NCI-H1694 treated with DMSO at 0.1 percent for 48 hours (cell line): ENCODE measurements at regions not wholly inside any gene's neighbourhood (a gene's known extent, or its start where the extent isn't known, plus 50 kb on each side); places are given as distances from the start of the nearest gene placed in this dataset.
"Not testable (repeated sequence)": the region's sequence is repeated elsewhere in the genome, so short reads cannot be mapped to it uniquely, and the experiment has no call there.

Experiments
- DNase-seq: peaks from one replicate; lab custom pipeline; 2025; lab: John Stamatoyannopoulos, UW

DNA sequence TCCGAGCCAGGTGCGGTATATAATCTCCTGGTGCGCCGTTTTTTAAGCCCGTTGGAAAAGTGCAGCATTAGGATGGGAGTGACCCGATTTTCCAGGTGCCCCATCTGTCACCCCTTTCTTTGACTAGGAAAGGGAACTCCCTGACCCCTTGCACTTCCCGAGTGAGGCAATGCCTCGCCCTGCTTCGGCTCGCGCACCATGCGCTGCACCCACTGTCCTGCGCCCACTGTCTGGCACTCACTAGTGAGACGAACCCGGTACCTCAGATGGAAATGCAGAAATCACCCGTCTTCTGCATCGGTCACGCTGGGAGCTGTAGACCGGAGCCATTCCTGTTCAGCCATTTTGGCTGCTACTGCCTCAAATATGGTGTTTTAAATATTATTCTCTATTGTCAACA lies 198.0 kb downstream of the MEIS1 start:
- not testable (repeated sequence) for DNase-seq

DNA sequence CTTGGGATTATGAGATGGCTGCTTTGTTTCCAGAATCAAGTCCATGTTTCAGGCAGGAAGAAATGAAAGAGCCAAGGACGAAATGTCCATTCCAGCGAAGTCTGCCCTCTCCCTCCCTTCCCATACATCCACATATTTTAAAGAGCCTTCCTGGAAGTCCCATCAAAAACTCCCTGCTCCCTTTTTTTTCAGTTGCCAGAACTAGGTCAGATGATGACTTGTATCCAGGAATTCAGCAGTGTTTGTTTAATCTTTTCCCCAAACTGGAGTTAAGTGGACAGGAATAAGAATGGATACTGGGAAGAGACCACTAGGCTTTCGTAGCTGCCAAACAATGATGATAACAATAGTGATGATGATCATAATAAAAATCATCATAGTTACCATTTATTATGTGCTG lies 198.7 kb downstream of the MEIS1 start:
- DNase-seq = no peak

DNA sequence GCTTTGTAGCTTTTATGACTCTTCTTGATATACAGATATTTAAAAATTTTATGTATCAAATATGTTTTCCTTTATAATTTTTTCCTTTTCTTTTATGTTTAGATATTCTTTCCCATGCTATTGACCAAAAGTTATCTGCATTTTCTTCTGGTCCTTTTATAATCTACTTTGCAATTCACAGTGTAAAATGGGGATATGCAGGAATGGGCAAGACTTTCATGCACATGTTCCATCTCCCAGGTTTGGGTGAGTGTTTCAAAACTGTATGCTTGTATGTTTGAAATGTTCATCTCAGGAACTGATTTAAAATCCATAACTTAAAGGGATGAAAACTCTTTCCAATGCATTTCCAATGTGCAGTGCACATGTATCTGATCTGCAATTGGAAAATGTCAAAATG lies 199.9 kb downstream of the MEIS1 start:
- no peak for DNase-seq

DNA sequence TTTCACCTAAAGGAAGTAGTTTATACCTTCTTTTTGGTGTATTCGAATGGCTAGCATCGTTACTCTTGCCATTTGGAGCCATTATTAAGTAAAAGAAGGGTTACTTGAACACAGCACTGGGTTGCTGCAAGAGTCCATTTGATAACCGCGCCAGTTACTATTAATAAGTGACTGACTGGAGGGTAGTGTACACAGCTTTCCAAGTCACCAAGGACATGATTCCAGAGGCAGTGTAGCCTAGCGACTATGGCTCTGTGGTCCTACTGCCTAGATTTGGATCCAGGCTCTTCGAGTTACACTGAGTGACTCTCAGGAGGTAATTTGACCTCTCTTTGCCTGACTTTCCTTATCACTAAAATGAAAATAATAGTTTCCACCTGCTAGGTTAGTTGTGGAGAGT lies 206.8 kb downstream of the MEIS1 start:
- no peak for DNase-seq

DNA sequence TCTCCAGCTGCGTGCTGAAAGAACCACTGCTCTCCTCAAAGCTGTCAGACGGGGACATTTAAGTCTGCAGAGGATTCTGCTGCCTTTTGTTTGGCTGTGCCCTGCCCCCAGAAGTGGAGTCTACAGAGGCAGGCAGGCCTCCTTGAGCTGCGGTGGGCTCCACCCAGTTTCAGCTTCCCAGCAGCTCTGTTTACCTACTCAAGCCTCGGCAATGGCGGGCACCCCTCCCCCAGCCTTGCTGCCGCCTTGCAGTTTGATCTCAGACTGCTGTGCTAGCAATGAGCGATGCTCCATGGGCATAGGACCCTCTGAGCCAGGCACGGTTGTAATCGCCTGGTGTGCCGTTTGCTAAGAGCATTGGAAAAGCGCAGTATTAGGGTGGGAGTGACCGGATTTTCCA lies 213.2 kb downstream of the MEIS1 start:
- DNase-seq = not testable (repeated sequence)

DNA sequence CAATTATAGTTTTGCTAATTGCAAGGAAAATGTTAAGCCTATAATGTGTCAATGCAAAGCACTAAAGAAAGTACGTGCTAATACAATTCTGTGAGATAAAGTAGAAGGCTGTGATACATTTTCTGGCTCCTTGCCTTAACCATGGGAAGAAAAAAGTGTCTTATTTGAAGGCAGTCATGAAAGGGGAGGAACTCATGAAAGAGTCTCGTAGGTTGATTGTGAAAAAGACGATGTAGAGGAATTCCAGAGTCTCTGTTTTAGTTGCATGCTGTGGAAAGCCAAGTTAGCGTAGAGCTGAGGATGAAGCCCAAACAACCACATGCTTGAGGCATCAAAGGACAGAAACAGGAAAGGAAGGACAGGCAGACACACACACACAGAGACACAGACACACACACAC lies 214.1 kb downstream of the MEIS1 start:
- DNase-seq = no peak

DNA sequence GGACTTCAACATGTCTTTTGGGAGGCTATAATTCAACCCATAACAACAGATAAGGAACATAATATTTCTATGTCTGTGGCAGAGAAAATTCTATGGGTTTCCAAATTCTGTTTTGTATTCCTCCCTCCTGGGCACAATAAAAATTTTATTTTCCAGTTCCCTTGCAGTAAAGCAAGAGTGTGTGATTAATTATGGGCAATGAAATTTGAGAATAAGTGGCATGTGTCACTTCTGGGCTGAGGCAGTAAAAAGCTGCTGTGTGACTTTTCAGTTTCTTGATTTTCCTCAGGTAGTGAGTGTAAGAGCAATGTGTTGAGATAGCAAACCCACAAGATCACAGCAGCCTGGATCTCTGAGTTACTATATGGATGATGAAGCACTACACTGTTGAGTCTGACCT lies 216.4 kb downstream of the MEIS1 start:
- no peak for DNase-seq

DNA sequence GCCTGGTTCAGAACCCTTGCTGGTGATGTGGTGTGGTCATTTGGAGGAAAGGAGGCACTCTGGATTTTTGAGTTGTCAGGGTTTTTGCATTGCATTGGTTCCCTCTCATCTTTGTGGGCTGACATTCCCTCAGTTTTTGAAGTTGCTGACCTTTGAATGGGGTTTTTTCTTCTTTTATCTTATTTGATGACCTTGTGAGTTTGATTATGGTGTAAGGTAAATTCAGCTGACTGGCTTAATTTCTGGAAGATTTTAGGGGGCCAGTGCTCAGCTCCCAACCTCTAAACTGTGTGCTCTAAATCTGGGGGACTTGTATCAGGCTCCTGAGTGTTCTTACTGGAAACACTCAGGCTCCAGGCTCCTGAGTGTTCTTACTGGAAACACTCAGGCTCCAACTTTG lies 225.9 kb downstream of the MEIS1 start:
- DNase-seq = no peak

DNA sequence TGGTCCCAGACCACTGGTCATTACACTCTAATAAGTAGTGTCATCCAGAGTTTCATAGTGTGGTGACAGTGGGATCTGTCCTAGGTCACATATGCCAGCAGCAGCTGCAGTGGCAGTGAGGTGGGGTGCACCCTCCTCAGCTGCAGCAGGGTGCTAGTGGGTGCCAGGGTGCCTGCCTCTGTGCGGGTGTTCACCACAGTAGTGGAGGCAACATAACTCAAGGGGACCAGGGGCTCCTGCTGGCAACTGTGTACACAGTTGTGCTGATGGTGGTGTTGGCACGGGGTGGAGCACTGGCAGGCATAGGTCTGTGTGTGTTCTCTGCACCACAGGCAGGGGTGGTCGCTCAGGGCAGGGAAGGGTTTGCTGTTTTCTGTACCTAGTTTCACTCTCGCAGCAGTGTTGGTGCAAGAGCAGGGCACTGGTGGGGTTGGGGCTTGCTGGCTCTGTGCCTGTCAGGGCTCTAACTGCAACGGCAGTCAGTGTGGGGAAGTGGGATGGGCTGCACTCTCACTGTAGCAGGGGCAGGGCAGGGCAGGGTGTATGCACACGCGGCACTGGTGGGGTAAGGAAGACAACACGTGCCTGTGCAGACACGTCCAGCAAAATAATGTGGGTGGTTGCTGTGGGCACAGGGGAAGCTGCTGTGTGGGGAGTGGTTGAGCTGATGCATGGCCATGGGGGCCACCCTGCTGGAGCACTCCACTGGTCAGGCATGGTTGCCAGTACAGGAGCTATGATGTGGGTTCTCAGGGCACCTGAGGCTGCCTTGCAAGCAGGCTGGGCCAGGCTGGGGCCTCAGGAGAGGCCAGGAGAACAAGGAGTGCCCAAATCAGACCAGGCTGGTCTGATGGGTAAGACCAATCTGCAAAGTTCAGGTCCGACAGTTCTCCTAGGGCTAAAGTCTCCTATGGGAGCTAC lies 226.6 kb downstream of the MEIS1 start:
- DNase-seq = no peak

DNA sequence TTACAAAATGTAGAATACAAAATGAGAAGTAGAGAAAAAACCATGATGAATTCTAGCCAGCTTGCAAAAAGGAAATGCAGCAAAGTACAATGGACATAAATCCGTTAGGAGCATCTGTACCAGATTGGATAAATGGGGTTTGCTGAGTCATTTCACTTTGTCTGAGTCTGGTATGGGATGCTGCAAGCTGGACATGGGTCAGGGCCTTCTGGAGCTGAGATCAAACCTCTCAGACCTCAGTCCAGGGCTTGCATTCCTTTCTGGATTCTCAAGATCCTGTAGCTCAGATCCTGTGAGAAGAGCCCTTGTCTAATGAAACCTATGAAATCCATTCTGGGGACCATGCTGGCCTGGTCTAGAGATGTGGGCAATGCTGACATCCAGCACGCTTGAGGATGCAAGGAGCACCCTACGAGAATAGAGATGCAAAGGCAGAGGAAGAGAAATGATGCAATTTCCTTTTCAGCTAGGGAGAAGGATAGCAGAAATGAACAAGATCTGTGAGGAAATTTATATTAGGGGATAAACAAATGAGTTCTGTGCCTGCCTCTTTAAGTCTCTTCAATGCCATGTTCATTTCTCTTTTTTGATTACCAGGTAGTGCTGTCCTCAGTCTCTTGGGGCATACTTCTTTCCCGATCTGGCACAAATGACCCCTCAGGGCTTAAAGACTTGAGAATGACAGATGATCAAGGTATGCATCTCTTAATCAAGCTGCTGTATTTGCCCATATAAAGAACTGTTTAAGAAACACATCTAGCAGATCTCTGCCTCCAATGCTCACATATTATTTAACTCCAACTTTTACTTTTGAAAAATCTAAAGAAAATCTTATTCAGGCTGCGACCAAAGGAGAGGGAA lies 230.4 kb downstream of the MEIS1 start:
- DNase-seq = no peak

DNA sequence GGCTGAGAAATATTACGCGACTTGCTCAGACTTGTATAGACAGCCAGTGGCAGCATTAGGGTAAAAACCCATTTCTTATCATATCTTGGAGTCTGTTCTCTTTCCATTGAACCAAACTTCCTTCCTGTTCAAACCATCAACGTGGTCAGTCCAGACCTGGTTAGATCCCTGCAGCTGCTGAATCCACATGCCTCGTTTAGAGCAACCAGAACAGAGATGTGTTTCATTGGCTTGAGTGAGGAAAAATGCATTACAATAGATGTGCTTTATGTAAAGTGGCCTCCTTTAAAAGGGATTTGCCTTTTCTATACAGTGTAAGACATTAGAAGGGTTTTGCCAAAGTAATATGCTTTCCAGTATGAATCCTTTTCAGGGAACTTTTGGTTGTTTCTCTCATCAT lies 232.4 kb downstream of the MEIS1 start:
- DNase-seq = no peak

DNA sequence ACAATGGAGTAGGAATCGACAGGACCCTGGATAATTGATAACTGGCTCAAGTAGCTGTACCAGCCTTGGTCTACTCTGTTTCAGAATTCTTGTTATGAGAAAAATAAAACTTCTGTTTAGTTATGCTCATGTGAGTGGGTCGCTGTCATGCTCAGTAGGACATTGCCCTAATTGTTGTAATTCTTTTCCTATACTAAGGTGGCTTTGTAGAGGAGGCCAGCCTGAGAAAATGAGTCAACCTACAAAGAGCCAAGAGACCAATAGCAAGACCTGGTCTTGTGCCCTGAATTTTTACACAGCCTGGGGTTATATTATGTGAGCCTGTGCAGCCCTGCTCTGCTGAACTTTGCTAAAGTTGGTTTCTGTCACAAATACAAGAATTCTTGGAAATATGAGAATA lies 238.4 kb downstream of the MEIS1 start:
- DNase-seq = no peak

DNA sequence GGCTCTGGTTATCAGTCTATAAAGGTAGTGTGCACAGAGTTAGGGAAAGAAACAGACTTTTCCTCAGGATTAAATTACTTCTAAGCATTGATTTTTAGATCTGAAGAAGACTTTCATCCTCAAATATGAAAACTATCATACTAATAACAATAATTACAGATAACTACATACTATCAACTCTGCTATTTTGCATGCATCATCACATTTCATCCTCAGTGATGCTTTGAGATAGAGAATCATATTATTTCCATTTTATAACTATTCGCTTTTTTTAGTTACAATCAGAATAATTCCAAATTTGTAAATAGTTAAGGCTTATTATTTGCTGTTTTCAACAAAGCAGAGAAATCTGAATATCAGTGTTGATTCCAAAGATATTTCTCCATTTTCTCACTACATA lies 239.2 kb downstream of the MEIS1 start:
- no peak for DNase-seq

DNA sequence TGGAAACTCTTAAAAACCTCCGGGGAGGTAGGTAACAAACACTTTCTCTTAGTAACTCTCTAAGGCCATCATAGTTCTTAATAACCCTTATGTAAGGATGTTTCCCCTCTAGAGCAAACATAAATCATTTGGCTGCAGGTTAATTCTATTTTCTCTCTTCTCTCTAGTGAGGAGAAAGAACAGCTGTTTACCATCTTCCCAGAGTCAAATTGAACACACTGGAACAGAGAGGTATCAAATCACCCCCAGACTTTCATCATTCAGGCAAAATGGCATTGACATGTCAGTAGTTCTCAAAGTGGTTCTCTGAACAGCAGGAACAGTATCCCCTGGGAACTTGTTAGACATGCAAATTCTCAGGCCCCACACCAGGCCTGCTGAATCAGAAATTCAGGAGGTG lies 240.7 kb downstream of the MEIS1 start:
- no peak for DNase-seq

DNA sequence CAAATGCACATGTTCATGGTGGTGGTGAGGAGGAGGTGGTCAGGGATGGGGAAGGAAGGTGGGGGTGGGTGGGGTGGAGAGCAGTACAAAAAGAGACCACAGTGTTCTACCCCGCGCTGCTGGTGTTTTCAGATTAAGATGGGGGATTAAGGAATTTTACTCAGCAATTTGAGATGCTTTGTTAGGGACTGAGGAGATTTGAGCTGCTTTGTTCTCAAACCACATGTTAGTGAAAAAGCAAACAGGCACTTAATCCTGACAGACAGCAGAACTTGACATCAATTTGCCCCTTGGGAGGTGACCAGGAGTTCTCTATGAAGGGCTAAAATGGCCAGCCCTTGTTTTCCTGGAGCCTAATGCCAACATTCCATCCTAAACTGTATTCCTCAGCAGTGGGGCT lies 244.5 kb downstream of the MEIS1 start:
- DNase-seq = no peak

DNA sequence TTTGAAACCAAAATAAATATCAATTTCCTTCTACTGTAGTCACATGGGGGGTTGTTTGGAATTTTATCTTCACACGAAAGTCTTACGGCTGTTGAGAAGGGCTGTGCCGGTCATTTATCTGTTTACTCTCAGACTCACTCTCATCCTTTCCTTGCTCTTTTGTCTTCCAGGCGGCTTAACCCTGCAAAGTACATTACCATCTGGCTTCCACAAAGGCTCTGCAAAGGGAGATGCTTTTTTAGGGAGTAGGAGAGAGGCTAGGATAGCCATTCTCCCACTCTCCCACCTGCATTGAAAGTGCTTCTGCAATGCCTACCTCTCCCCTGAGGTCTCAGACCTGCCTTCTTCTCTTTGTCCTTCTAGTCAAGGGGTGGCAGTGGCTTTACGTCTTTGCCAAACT lies 247.6 kb downstream of the MEIS1 start:
- DNase-seq = no peak

DNA sequence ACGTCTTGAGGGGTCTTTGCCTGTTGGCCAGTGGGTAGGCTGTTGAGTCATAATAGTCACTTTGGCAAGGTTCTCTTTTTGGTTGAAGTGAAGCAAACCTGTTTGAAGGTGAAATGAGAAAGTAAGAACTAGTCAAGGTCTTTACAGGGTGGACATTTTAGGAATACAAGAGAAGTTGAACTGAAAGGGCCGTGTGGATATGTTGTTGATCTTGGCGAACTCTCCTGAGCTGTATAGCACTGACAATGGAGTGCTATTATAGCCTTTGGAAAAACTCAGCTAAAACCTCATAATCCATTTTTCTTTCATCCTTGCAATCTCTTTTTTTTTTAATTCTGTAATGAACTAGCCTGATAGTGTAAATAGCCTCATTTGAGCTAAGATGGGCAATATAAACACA lies 248.1 kb downstream of the MEIS1 start:
- no peak for DNase-seq

DNA sequence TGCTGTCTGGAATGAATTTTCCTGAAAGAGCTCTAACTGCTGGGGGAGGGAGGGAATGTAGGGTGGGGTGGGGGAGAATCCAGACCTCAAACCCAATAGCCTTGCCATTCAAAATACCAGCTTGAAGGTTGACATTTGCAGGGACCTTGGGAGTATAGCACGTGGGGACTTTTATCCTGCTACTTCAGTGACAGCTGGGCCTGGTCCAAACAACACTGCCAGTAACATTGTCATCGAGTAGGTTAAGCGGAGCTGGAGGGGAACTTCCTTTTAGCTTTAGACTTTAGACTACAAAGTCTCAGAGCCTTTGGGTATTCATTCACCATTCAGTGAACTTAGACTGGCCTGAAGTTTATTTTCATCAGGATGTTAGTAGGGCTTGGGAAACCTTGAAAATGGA lies 248.7 kb downstream of the MEIS1 start:
- no peak for DNase-seq

DNA sequence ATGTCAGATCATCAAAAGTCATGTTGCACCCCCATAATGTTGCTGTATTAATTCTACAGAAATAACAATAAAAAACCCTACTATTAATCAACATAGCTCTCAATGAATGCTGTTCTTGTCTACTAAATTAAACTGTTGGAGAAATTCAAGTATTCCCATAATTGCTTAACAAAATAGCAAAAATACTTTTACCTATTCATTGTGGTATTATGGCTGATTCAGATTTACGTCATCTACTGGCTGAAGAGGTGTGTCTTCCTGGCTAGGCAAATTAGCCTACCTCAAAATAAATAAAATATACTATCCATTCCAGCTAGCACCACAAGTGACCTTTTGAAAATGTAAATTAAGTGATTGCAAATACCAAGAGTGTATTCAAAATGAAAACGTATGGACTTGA lies 249.4 kb downstream of the MEIS1 start:
- DNase-seq = no peak

DNA sequence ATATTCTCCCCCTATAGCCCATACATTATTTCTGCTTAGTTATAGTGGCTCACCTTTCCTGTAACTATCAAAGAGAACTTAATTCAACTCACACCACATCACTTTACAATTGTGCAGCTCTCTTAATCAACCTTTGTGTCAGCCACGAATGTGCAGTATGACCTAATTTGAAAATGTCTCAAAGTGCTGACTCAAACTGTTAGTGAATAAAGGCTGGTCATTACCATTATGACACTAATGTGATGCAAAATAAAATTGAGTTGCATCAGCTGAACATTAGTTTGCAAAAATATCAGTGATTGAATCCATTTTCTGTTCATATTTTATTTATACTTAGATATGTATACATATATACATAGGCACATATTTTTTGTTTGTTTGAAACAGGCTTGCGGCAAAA lies 251.8 kb downstream of the MEIS1 start:
- DNase-seq = no peak

DNA sequence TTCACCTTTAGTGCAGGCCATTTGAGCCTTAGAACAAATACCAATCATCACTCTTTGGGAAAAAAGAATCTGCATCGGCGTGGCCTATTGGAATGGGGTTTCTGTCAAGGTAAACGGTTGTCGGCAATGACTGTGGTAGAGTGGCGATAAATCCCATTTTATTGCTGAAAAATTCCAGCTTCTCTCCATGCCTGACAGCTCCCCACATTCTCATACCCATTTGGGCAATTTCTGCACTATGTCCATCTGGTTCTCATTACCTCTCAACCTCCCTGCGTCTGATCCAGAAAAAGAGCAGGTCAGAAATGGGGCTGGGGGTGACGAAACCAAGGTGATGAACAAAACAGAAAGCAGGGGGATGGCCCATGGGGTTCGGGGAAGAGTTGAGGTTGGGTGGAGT lies 254.0 kb downstream of the MEIS1 start:
- DNase-seq = no peak

DNA sequence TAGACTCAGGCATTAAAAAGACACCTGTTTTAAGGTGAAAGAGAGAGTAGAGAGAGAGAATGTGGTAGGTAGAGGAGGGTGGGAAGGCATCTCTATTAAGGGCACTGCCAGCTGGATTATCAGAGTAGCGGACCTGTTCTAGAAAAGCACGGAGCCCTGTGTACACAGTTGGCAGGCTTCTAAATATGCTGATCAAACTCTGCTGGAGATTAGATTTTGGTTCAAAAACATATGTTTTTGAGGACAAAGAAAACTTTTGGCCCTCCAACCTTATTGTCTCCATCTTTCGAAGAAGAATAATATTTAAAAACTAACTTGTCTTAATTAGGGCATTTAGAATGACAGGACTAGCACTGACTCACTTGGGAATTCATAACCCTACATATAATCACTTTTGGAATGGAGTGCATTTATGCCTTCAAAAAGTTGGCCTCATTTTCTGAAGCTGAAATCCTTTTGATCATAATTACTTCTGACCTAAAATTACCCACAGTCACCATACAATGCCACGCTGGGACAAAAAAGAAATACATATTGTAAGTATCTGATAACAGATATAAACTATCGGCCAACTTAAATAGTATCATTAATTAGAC lies 254.6 kb downstream of the MEIS1 start:
- no peak for DNase-seq
